Activated T-cell treated with anti-CD3 and anti-CD28 coated beads, Interleukin-2, amount 50 U/mL, for 48 hours (primary cell): ENCODE measurements at regions not wholly inside any gene's neighbourhood (a gene's known extent, or its start where the extent isn't known, plus 50 kb on each side); places are given as distances from the start of the nearest gene placed in this dataset.
"Not testable (repeated sequence)": the region's sequence is repeated elsewhere in the genome, so short reads cannot be mapped to it uniquely, and the experiment has no call there.

Experiments used
- DNase-seq, 2 experiments: peaks; one replicate each; pipeline ENCODE4 v3.0.0-alpha.2; 2020

GRCh38 chr11:28965819-28966218 lies 857.6 kb downstream of the METTL15 start:
- no peak for DNase-seq

GRCh38 chr11:28964811-28965210 lies 856.6 kb downstream of the METTL15 start:
- DNase-seq = no peak

GRCh38 chr11:28963187-28963586 lies 855.0 kb downstream of the METTL15 start:
- no peak for DNase-seq

GRCh38 chr11:28962502-28962901 lies 854.3 kb downstream of the METTL15 start:
- DNase-seq = no peak

GRCh38 chr11:28961726-28962125 lies 853.5 kb downstream of the METTL15 start:
- DNase-seq = no peak

- no peak for DNase-seq
Observed at GRCh38 chr11:28956446-28956845, 848.3 kb downstream of the METTL15 start.

GRCh38 chr11:28951191-28951590 lies 843.0 kb downstream of the METTL15 start:
- DNase-seq = no peak

- no peak for DNase-seq
Observed at GRCh38 chr11:28939381-28939780, 831.2 kb downstream of the METTL15 start.

- DNase-seq = no peak
Observed at GRCh38 chr11:28938091-28938490, 829.9 kb downstream of the METTL15 start.

GRCh38 chr11:28932940-28933339 lies 824.8 kb downstream of the METTL15 start:
- DNase-seq = no peak

- DNase-seq = no peak
Observed at GRCh38 chr11:28924004-28924403, 815.8 kb downstream of the METTL15 start.

- no peak for DNase-seq
Observed at GRCh38 chr11:28922386-28922981, 814.3 kb downstream of the METTL15 start.

- DNase-seq = no peak
Observed at GRCh38 chr11:28919194-28919593, 811.0 kb downstream of the METTL15 start.

GRCh38 chr11:28913883-28914282 lies 805.7 kb downstream of the METTL15 start:
- DNase-seq = no peak

- DNase-seq = no peak
Observed at GRCh38 chr11:28911829-28912228, 803.6 kb downstream of the METTL15 start.

- DNase-seq = no peak
Observed at GRCh38 chr11:28910926-28911325, 802.7 kb downstream of the METTL15 start.

GRCh38 chr11:28903716-28904115 lies 795.5 kb downstream of the METTL15 start:
- DNase-seq = no peak

- DNase-seq = no peak
Observed at GRCh38 chr11:28900427-28900826, 792.2 kb downstream of the METTL15 start.

GRCh38 chr11:28899706-28900105 lies 791.5 kb downstream of the METTL15 start:
- no peak for DNase-seq

GRCh38 chr11:28890601-28891040 lies 782.4 kb downstream of the METTL15 start:
- not testable (repeated sequence) for DNase-seq

GRCh38 chr11:28887681-28888080 lies 779.5 kb downstream of the METTL15 start:
- no peak for DNase-seq

- no peak for DNase-seq
Observed at GRCh38 chr11:28879869-28880268, 771.7 kb downstream of the METTL15 start.

- DNase-seq = no peak
Observed at GRCh38 chr11:28878025-28878424, 769.8 kb downstream of the METTL15 start.

GRCh38 chr11:28877340-28877739 lies 769.2 kb downstream of the METTL15 start:
- DNase-seq = no peak

- no peak for DNase-seq
Observed at GRCh38 chr11:28874706-28875105, 766.5 kb downstream of the METTL15 start.
